ES-I3 (cell line): ENCODE measurements at regions not wholly inside any gene's neighbourhood (a gene's known extent, or its start where the extent isn't known, plus 50 kb on each side); places are given as distances from the start of the nearest gene placed in this dataset.
"Not testable (repeated sequence)": the region's sequence is repeated elsewhere in the genome, so short reads cannot be mapped to it uniquely, and the experiment has no call there.

ENCODE experiments used
- H3K36me3 ChIP-seq: 2 replicates; pipeline ENCODE4 v1.6.1; 2013; ENCODE audit warnings: mild to moderate bottlenecking, low read length, control low read depth, moderate library complexity; ENCODE audit not compliant: insufficient read depth
- H3K4me1 ChIP-seq: 2 replicates; pipeline ENCODE4 v1.6.1; 2013; ENCODE audit warnings: mild to moderate bottlenecking, control low read depth, low read length; ENCODE audit not compliant: insufficient read depth
- H3K9ac ChIP-seq: 2 replicates; pipeline ENCODE4 v1.6.1; 2013; ENCODE audit warnings: low read depth, mild to moderate bottlenecking, low read length, moderate library complexity
- H3K9me3 ChIP-seq: 2 replicates; pipeline ENCODE4 v1.6.1; 2013; ENCODE audit warnings: mild to moderate bottlenecking, low read length, moderate library complexity; ENCODE audit not compliant: control insufficient read depth, insufficient read depth

GRCh38 chr1:226461087-226461486, 53.2 kb upstream of the PARP1 start:
- Histone ChIP-seq H3K36me3 (no peaks in the 10 kb centered on the region), H3K4me1 (no peaks in the 10 kb centered on the region), H3K9me3 (peaks cover 4% of the 10 kb centered on the region), H3K9ac (no peak overlapping the region)

GRCh38 chr1:226463925-226464586, 56.2 kb upstream of the PARP1 start:
- H3K9ac ChIP-seq: no peak overlapping the region
- peaks cover 4% of the 10 kb centered on the region for H3K9me3 ChIP-seq
- no peaks in the 10 kb centered on the region for H3K4me1 ChIP-seq
- H3K36me3 ChIP-seq: no peaks in the 10 kb centered on the region

GRCh38 chr1:226464587-226464971, 56.7 kb upstream of the PARP1 start:
- not testable (repeated sequence) for H3K36me3 ChIP-seq, H3K4me1 ChIP-seq, H3K9me3 ChIP-seq, H3K9ac ChIP-seq

- Histone ChIP-seq H3K36me3 (no peaks in the 10 kb centered on the region), H3K4me1 (no peaks in the 10 kb centered on the region), H3K9ac (no peak overlapping the region), H3K9me3 (peaks cover 4% of the 10 kb centered on the region)
These were observed 58.4 kb upstream of the PARP1 start for GRCh38 chr1:226466296-226466695.

GRCh38 chr1:226467443-226467842, 59.5 kb upstream of the PARP1 start:
- H3K9me3 ChIP-seq: peaks cover 4% of the 10 kb centered on the region
- H3K9ac ChIP-seq: no peak overlapping the region
- H3K36me3 ChIP-seq: no peaks in the 10 kb centered on the region
- H3K4me1 ChIP-seq: no peaks in the 10 kb centered on the region

- Histone ChIP-seq H3K36me3 (no peaks in the 10 kb centered on the region), H3K9me3 (no peaks in the 10 kb centered on the region), H3K4me1 (no peaks in the 10 kb centered on the region), H3K9ac (no peak overlapping the region)
These were observed 63.3 kb upstream of the PARP1 start for GRCh38 chr1:226470921-226471866.

- Histone ChIP-seq H3K9ac (no peak overlapping the region), H3K36me3 (no peaks in the 10 kb centered on the region), H3K9me3 (no peaks in the 10 kb centered on the region), H3K4me1 (no peaks in the 10 kb centered on the region)
These were observed 65.4 kb upstream of the PARP1 start for GRCh38 chr1:226473325-226473724.

- H3K36me3 ChIP-seq: no peaks in the 10 kb centered on the region
- H3K9ac ChIP-seq: no peak overlapping the region
- H3K4me1 ChIP-seq: no peaks in the 10 kb centered on the region
- H3K9me3 ChIP-seq: no peaks in the 10 kb centered on the region
These were observed 66.1 kb upstream of the PARP1 start for GRCh38 chr1:226474041-226474440.

- no peaks in the 10 kb centered on the region for H3K9me3 ChIP-seq
- H3K4me1 ChIP-seq: no peaks in the 10 kb centered on the region
- H3K36me3 ChIP-seq: no peaks in the 10 kb centered on the region
- H3K9ac ChIP-seq: no peak overlapping the region
These were observed 66.7 kb upstream of the PARP1 start for GRCh38 chr1:226474443-226475141.

GRCh38 chr1:226475142-226475511, 67.2 kb upstream of the PARP1 start:
- H3K36me3 ChIP-seq: no peaks in the 10 kb centered on the region
- H3K9me3 ChIP-seq: no peaks in the 10 kb centered on the region
- no peaks in the 10 kb centered on the region for H3K4me1 ChIP-seq
- H3K9ac ChIP-seq: no peak overlapping the region

GRCh38 chr1:226476066-226476465, 68.2 kb upstream of the PARP1 start:
- Histone ChIP-seq H3K9ac (no peak overlapping the region), H3K9me3 (no peaks in the 10 kb centered on the region), H3K36me3 (no peaks in the 10 kb centered on the region), H3K4me1 (no peaks in the 10 kb centered on the region)

- no peaks in the 10 kb centered on the region for H3K9me3 ChIP-seq
- no peak overlapping the region for H3K9ac ChIP-seq
- no peaks in the 10 kb centered on the region for H3K36me3 ChIP-seq
- no peaks in the 10 kb centered on the region for H3K4me1 ChIP-seq
These were observed 68.9 kb upstream of the PARP1 start for GRCh38 chr1:226476648-226477319.

GRCh38 chr1:226479474-226479873, 69.1 kb upstream of the STUM start:
- no peaks in the 10 kb centered on the region; the same call in 1 of the 2 replicates for H3K36me3 ChIP-seq
- H3K9ac ChIP-seq: no peak overlapping the region
- no peaks in the 10 kb centered on the region for H3K4me1 ChIP-seq
- H3K9me3 ChIP-seq: no peaks in the 10 kb centered on the region

- Histone ChIP-seq H3K9me3 (no peaks in the 10 kb centered on the region), H3K4me1 (peaks cover 4% of the 10 kb centered on the region; the same call in 1 of the 2 replicates), H3K9ac (no peak overlapping the region), H3K36me3 (no peaks in the 10 kb centered on the region; the same call in 1 of the 2 replicates)
These were observed 68.1 kb upstream of the STUM start for GRCh38 chr1:226480461-226480860.
